Colonic mucosa (tissue), 4 donors: ENCODE measurements at regions not wholly inside any gene's neighbourhood (a gene's known extent, or its start where the extent isn't known, plus 50 kb on each side); places are given as distances from the start of the nearest gene placed in this dataset.

Source experiments
- DNase-seq: peaks from one replicate; pipeline ENCODE4 v3.0.0-alpha.2; 2020
- H3K27ac ChIP-seq: fragments of 200-600 bp; one replicate; pipeline ENCODE4 v1.8.0; 2021
- H3K27me3 ChIP-seq: fragments of 200-600 bp; one replicate; pipeline ENCODE4 v1.8.0; 2021
- H3K36me3 ChIP-seq: fragments of 200-600 bp; one replicate; pipeline ENCODE4 v1.8.0; 2021
- H3K4me1 ChIP-seq: fragments of 200-600 bp; one replicate; pipeline ENCODE4 v1.8.0; 2021; ENCODE audit warnings: mild to moderate bottlenecking
- H3K4me3 ChIP-seq: fragments of 200-600 bp; one replicate; pipeline ENCODE4 v1.8.0; 2021
- H3K9ac ChIP-seq, 2 donors: one replicate each; pipeline ENCODE4 v1.7.0; 2013; ENCODE audit warnings: control low read depth in 2 of 2, low read depth in 2 of 2, low read length in 2 of 2
- H3K9me3 ChIP-seq: fragments of 200-600 bp; one replicate; pipeline ENCODE4 v1.8.0; 2021
- intact Hi-C: fragments of 100-400 bp; cut with DNase I; formaldehyde crosslinking; loops from one replicate; pipeline ENCODE4 v1.14.1; 2022
- TF ChIP-seq, protein P1 (sequence below): fragments of 200-600 bp; IDR thresholded peaks from one replicate; pipeline ENCODE4 v1.8.0; 2022; ENCODE audit warnings: antibody characterized with exemption, mild to moderate bottlenecking
- donor health status: healthy.
- donor health status: DM: no; HTN: no; CAD: no.
- donor health status: DM: no; HTN: no; CAD: no.

- H3K27me3 ChIP-seq, result no peaks in the 10 kb centered on the region
- no peak overlapping the region for H3K4me3 ChIP-seq
- H3K27ac ChIP-seq, result no peak overlapping the region
- H3K9me3 ChIP-seq, result no peaks in the 10 kb centered on the region
- H3K4me1 ChIP-seq, result no peaks in the 10 kb centered on the region
- intact Hi-C loops, result no loop called here
- TF ChIP-seq, protein P1, sequence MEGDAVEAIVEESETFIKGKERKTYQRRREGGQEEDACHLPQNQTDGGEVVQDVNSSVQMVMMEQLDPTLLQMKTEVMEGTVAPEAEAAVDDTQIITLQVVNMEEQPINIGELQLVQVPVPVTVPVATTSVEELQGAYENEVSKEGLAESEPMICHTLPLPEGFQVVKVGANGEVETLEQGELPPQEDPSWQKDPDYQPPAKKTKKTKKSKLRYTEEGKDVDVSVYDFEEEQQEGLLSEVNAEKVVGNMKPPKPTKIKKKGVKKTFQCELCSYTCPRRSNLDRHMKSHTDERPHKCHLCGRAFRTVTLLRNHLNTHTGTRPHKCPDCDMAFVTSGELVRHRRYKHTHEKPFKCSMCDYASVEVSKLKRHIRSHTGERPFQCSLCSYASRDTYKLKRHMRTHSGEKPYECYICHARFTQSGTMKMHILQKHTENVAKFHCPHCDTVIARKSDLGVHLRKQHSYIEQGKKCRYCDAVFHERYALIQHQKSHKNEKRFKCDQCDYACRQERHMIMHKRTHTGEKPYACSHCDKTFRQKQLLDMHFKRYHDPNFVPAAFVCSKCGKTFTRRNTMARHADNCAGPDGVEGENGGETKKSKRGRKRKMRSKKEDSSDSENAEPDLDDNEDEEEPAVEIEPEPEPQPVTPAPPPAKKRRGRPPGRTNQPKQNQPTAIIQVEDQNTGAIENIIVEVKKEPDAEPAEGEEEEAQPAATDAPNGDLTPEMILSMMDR, result no peak
- DNase-seq, result no peak
- no peak overlapping the region for H3K9ac ChIP-seq
- no peaks in the 10 kb centered on the region for H3K36me3 ChIP-seq
These were observed 343.0 kb upstream of the SEMA3D start for GRCh38 chr7:85529831-85530230.

DNA sequence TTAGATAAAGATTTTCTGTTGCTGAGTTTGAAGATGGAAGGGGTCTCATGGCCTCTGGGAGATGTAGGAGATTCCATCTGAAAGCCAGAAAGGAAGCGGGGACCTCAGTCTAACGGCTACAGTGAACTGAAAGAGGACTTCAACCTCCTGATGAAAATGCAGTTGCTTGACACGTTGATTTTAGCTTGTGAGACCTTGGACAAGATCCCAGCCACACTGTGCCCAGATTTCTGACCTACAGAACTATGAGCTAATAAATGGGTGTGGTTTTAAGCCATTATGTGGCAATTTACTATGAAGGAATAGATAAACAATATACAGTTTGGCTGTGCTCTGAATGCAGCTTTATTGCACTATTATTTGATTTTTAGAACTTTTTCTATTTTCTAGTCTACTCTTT lies 342.3 kb upstream of the SEMA3D start:
- no peak for DNase-seq
- no peaks in the 10 kb centered on the region for H3K36me3 ChIP-seq
- H3K9me3 ChIP-seq, result no peaks in the 10 kb centered on the region
- no peak overlapping the region for H3K4me3 ChIP-seq
- H3K9ac ChIP-seq, result no peak overlapping the region
- no peak overlapping the region for H3K27ac ChIP-seq
- H3K27me3 ChIP-seq, result no peaks in the 10 kb centered on the region
- TF ChIP-seq, protein P1, result no peak
- intact Hi-C loops, result no loop called here
- no peaks in the 10 kb centered on the region for H3K4me1 ChIP-seq

GRCh38 chr7:85528581-85528980 lies 341.7 kb upstream of the SEMA3D start:
- intact Hi-C loops, result no loop called here
- DNase-seq, result no peak
- no peak overlapping the region for H3K27ac ChIP-seq
- TF ChIP-seq, protein P1, result no peak
- H3K36me3 ChIP-seq, result no peaks in the 10 kb centered on the region
- no peaks in the 10 kb centered on the region for H3K9me3 ChIP-seq
- H3K9ac ChIP-seq, result no peak overlapping the region
- H3K27me3 ChIP-seq, result no peaks in the 10 kb centered on the region
- no peak overlapping the region for H3K4me3 ChIP-seq
- no peaks in the 10 kb centered on the region for H3K4me1 ChIP-seq

DNA sequence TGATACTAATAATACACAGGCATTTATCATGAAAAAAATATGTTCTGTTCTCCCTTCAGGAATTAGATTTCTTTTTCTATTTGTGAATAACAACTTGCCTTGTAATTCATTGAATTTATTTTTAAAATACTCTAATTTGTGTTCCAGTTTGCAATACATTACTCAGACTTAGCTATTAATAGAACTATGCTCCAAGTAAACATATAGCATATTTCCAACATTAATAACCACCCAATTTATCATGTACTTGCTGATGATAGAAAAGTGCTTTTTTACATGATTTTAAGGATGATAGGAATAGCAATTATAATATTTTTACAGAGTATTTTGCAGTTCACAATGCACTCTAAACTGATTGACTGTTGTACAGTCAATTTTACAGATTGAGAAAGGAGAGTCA lies 338.8 kb upstream of the SEMA3D start:
- no peaks in the 10 kb centered on the region for H3K36me3 ChIP-seq
- no peaks in the 10 kb centered on the region for H3K4me1 ChIP-seq
- no peak overlapping the region for H3K9ac ChIP-seq
- no peak overlapping the region for H3K4me3 ChIP-seq
- no peak for DNase-seq
- intact Hi-C loops, result no loop called here
- H3K27ac ChIP-seq, result no peak overlapping the region
- no peaks in the 10 kb centered on the region for H3K9me3 ChIP-seq
- TF ChIP-seq, protein P1, result no peak
- H3K27me3 ChIP-seq, result no peaks in the 10 kb centered on the region

- no peaks in the 10 kb centered on the region for H3K4me1 ChIP-seq
- H3K9ac ChIP-seq, result no peak overlapping the region
- H3K4me3 ChIP-seq, result no peak overlapping the region
- no peaks in the 10 kb centered on the region for H3K9me3 ChIP-seq
- no peak overlapping the region for H3K27ac ChIP-seq
- no peaks in the 10 kb centered on the region for H3K36me3 ChIP-seq
- intact Hi-C loops, result no loop called here
- H3K27me3 ChIP-seq, result no peaks in the 10 kb centered on the region
- TF ChIP-seq, protein P1, result no peak
- no peak for DNase-seq
These were observed 335.2 kb upstream of the SEMA3D start for GRCh38 chr7:85522070-85522469.
